A673 (cell line): ENCODE measurements at regions not wholly inside any gene's neighbourhood (a gene's known extent, or its start where the extent isn't known, plus 50 kb on each side); places are given as distances from the start of the nearest gene placed in this dataset.

Experiments
- EZH2 ChIP-seq: fragments of 200-600 bp; sonication (generic); IDR thresholded peaks from 2 replicates; pipeline ENCODE4 v1.6.1; 2017; ENCODE audit warnings: borderline replicate concordance, low read depth, mild to moderate bottlenecking, mixed read lengths, antibody characterized with exemption, low read length; ENCODE audit not compliant: poor library complexity, severe bottlenecking
- TF ChIP-seq, protein P1 (sequence below): fragments of 300-800, 200-600 bp; sonication (generic); conservative IDR thresholded peaks from 2 replicates; pipeline ENCODE4 v1.5.1; 2017; ENCODE audit warnings: low read depth, mild to moderate bottlenecking, antibody characterized with exemption, low read length, moderate library complexity, mixed read lengths

DNA sequence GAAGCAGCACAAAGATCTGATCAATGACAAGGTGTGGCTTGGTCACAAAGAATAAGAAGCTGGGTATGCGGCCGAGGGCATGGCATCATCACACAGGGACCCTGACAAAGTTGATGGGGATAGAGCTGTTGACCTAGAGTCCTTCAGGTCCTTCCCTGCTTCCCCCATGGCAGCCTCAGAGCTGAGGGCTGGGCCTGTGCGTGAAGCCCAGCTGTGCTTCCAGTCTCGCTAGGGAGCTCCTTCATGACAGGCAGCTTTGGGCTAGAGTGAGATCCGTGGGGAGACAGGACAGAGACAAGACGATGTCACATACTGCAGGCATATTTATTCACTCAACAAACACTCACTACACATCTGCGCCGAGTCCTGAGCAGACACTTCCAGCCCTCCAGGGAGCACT lies 56.4 kb upstream of the NEURL1B start:
- TF ChIP-seq, protein P1, sequence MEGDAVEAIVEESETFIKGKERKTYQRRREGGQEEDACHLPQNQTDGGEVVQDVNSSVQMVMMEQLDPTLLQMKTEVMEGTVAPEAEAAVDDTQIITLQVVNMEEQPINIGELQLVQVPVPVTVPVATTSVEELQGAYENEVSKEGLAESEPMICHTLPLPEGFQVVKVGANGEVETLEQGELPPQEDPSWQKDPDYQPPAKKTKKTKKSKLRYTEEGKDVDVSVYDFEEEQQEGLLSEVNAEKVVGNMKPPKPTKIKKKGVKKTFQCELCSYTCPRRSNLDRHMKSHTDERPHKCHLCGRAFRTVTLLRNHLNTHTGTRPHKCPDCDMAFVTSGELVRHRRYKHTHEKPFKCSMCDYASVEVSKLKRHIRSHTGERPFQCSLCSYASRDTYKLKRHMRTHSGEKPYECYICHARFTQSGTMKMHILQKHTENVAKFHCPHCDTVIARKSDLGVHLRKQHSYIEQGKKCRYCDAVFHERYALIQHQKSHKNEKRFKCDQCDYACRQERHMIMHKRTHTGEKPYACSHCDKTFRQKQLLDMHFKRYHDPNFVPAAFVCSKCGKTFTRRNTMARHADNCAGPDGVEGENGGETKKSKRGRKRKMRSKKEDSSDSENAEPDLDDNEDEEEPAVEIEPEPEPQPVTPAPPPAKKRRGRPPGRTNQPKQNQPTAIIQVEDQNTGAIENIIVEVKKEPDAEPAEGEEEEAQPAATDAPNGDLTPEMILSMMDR = no peak
- TF ChIP-seq EZH2 = no peak
